T-helper 1 cell treated with Interleukin-12 subunit alpha and Interleukin-12 subunit beta and Interleukin-4 antibody, amounts not matched to agents 30 ng/mL and 1 ng/mL, for 36 hours (primary cell): ENCODE measurements at regions not wholly inside any gene's neighbourhood (a gene's known extent, or its start where the extent isn't known, plus 50 kb on each side); places are given as distances from the start of the nearest gene placed in this dataset.

Source experiments
- intact Hi-C: fragments of 100-400 bp; cut with micrococcal nuclease; formaldehyde crosslinking; loops from one replicate; pipeline ENCODE4 v1.15.1; 2024

DNA sequence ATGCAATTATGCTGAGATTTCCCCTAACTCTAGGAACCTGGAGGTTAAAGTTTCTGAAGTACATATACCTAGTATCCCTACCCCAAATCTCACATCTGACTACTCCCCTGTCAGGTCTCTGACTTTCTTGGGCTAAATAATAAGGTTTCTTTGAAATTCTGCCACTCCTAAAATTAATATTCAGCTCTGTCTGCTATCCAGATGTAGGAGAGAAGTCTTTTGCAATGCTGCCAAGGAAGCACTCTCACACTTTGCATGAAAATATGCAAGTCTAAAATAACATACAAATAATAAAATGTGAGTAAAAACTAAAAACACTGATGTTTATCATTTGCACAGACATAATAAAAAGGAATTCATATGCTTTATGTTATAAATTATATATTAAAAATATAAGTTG, 196.9 kb upstream of the LRFN5 start:
- intact Hi-C loops = no loop called here

DNA sequence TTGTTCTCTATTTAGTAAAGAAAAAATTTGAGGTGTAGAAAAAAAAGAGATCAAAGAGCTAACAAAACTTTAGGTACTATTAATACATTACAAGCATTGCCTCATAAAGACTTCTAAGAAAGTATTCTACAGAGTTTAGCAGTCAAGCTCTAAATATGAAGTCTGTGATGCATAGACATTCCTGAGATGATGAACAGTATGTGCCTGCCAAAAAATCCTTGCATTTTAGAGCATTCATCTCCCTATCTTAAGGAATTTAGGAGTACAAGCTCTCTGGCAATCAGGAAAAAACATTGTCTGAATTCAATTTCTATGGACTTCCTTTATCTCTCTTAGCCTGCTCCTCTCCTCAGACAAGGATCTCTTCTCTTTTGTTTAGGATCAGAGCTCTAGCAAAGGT, 202.6 kb upstream of the LRFN5 start:
- intact Hi-C loops = no loop called here

DNA sequence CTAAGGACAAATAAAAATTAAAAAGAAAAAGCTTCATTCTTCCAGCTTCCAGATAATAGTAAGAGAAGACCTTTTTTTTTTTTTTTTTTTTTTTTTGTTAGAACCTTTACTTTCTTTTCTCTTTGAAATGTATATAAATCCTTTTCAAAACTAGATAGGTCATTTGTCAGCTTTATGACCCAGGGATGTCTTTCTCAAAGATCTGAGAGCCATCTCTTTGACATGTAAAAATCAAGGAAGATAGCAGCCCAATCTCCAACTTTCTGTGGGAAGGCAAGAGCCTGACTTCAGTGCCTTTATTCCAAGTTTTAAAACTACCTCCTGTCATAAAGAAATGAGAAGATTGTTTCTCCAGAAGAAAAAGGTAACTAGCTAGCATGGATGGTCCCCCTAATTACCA, 203.3 kb upstream of the LRFN5 start:
- intact Hi-C loops = no loop called here

DNA sequence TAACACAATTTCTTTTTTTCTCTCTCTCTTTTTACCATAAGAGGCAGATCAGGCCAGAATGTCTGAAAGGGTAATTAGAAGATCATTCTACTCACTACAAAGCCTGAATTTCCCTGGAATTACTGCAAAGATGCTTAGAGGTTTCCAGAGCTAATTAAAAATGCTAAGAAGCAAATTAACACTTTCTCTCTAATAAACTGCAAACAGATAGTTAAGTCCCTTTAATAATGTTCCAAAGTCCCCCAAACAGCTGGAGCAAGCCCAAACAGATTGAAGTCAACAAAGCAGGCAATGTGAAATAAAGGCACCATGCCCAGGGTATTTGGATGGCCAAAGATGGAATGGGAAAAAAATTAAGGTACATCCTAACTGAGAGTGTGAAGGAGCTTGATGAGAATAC, 208.8 kb upstream of the LRFN5 start:
- intact Hi-C loops = no loop called here

DNA sequence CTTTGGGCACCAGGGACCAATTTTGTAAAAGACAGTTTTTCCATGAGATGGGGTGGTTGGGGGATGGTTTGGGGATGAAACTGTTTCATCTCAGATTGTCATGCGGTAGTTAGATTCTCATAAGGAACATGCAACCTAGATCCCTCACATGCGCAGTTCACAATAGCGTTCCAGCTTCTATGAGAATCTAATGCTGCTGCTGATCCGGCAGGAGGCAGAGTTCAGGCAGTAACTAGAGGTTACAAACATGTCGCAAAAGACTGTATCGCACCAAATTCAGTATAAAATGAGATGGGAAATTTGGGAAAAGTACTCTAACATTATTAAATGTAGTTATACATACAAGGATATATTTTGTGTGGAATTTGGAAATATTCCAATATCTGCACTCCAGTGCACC, 213.2 kb upstream of the LRFN5 start:
- intact Hi-C loops = loop anchor here (5.0 kb wide), 1 partner anchor 1699 kb away; no protein-coding TSS in a partner anchor

DNA sequence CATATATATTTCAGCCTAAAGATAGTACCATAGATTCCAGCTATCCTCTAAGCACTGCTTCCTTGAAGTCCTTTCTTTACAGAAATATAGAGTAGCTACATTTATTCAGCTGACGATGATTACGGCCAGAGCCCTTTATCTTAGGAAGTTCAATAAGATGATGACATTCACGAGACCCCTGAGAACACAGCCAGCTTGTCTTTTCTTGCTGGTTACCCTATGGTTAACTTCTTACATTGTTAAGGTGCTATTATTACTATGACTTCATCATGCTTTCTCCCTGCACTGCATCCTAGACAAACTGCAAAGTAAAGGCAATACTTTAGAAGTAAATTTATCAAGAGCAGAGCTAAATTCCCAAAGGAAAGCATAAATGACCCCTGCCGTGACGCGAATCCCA, 214.4 kb upstream of the LRFN5 start:
- intact Hi-C loops = loop anchor here (5.0 kb wide), 1 partner anchor 1700 kb away; no protein-coding TSS in a partner anchor

GRCh38 chr14:41389355-41389754, 217.3 kb upstream of the LRFN5 start:
- intact Hi-C loops = no loop called here

GRCh38 chr14:41385797-41386196, 220.9 kb upstream of the LRFN5 start:
- intact Hi-C loops = no loop called here

DNA sequence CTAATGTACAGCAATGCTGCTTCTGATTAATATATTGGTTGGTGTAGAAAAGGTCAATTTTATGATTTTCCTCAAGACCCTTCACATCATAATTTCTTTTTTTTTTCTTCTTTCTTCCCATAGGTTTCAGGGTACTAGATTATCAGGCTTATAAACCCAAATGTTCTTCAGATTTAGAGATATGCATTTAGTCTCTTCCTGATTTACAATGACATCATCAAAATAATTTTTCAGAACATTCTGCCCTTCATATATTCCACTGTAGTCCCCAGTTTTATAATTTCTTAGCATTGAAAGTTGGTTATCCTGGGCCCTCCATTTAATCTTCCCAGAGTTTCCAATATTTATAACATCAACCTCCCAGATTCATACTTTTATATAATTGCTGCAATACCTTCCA, 226.7 kb upstream of the LRFN5 start:
- intact Hi-C loops = no loop called here

- intact Hi-C loops = no loop called here
Observed at GRCh38 chr14:41378526-41378925, 228.2 kb upstream of the LRFN5 start.

- intact Hi-C loops = no loop called here
Observed at GRCh38 chr14:41377932-41378331, 228.7 kb upstream of the LRFN5 start.

DNA sequence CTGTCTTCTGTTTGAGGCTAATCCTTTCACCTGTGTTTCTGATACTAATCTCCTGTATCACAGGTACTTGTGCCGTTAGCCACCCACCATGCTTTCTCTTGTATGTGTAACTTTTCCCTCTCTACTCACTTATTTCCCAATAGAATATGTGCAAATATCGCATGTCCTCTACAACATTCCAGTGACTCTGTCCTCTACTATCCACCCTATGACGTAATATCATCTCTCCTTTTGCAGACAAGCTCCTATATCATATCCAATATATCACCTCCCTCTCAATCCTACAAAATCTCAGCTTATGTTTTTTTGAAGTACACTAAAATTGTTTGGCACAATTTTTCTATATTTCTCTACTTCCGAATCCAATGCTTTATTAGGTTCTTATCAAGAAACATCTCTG, 232.6 kb upstream of the LRFN5 start:
- intact Hi-C loops = no loop called here

GRCh38 chr14:41362139-41362538, 244.5 kb upstream of the LRFN5 start:
- intact Hi-C loops = no loop called here

- intact Hi-C loops = no loop called here
Observed at GRCh38 chr14:41360126-41360525, 246.6 kb upstream of the LRFN5 start.

- intact Hi-C loops = no loop called here
Observed at GRCh38 chr14:41355866-41356265, 250.8 kb upstream of the LRFN5 start.

DNA sequence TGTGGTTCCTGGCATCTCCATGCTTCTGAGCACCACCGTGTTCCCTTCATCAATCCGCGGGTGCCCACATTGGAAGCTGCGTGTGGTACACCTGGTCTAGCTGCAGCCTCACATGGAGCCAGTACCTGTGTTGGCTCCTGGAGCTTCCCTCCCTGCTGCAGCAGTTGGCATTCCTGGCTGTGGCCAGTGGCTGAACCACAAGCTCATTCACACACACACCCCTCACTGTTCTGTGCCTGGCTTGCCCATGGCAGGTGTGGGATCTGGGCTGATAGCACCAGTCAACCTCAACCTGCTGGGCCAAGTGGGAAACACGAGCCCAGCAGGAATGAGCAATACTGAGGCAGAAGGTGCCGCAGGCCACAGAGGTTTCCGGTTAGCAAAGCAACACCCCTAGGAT, 256.2 kb upstream of the LRFN5 start:
- intact Hi-C loops = no loop called here

GRCh38 chr14:41349289-41349910, 257.3 kb upstream of the LRFN5 start:
- intact Hi-C loops = no loop called here

DNA sequence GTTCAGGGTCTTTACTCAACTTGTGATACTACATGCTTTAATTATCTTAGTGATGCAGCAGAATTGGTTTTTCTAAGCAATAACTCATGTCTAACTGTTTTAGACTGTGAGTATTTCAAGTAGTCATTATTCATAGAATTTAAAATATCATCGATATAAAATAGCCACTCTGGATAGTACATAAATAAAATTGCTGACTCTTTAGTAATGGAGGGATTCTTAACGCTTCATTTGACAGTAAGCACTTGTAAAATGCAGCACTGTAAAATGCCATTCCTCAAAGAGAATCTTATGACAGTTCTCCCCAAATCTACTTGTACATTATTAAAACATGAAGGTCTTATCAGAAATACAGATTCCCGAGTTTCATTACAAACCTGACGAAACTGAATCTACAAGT, 262.8 kb upstream of the LRFN5 start:
- intact Hi-C loops = no loop called here

DNA sequence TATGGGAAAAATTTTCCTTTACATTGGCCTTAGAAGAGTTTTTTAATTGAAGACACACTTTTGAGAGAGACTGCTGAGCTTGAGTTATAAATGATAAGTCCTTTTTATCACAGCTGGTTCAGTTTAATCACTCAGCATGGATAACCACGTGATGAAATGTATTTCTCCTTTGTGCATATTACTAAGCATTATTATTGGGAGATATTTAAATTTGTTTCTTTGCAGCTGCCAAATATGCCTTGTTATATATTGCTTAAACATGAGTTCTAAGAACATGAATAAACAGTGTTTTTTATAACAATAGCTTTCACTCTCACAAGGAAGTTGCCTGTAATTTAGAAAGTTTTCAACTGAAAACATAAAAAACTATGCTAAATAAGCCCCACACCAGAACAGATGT, 293.5 kb upstream of the LRFN5 start:
- intact Hi-C loops = no loop called here

DNA sequence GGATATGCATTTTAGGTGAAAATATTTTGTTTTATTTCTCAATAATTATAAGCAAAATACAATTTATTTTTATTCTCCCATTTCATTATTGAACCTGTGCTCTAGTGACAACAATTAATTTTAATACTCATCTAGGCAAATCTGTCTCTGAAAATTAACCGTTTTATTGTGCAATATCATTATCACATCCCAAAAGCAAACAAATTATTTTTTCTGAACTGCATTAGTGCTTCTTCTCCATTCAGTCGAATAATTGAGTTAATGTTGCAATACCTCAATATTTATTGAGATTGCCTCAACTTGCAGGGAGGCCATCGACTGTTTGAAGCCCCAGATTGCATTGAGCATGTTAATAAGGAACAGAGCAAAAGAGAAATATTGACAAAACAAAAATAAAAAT, 303.2 kb upstream of the LRFN5 start:
- intact Hi-C loops = no loop called here

DNA sequence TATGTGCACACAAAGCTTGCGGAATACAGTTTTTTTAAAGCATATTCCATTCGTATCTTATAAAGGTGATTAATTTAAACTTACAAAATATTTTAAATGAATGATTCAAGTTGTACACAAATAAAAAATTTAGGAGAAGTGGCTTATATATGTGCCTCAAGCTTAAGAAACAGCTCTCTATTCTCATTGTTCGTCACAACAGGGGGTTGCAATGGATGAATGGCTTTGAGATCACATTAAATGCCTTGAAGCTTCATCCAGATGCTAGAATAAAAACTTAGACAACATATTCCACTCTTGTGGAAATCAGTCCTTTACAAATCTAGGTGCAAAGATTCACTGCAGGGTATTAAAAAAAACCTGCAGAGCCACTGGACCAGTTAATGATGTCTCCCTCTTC, 303.9 kb upstream of the LRFN5 start:
- intact Hi-C loops = no loop called here

DNA sequence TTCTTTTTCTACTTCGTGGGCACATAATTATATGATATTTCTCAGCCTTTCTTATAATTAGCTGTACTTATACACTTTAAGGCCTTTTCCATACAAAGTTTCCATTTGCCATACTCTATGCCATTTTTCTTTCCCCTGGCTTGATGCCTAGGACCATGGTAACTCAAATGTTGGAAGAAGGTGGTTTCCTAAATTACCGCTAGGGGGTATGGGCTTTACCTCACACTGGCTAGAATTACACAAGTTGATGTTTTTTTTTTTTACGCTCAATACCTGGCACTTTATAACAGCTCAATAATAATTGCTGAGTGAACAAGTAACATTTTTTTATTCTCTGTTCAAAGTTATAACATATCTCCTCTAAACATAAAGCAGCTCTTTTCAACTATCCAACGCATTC, 306.8 kb upstream of the LRFN5 start:
- intact Hi-C loops = no loop called here

- intact Hi-C loops = no loop called here
Observed at GRCh38 chr14:41298328-41298690, 308.4 kb upstream of the LRFN5 start.
